BLaER1 (cell line): ENCODE measurements at regions not wholly inside any gene's neighbourhood (a gene's known extent, or its start where the extent isn't known, plus 50 kb on each side); places are given as distances from the start of the nearest gene placed in this dataset.

Experiments used
- H3K27ac ChIP-seq: shearing (Covaris generic); formaldehyde crosslinking; 2 replicates; pipeline ENCODE4 v1.8.1; 2022
- H3K27me3 ChIP-seq: shearing (Covaris generic); formaldehyde crosslinking; 2 replicates; pipeline ENCODE4 v1.8.1; 2022
- H3K36me3 ChIP-seq: shearing (Covaris generic); formaldehyde crosslinking; 2 replicates; pipeline ENCODE4 v1.8.1; 2022
- H3K4me1 ChIP-seq: shearing (Covaris generic); formaldehyde crosslinking; 2 replicates; pipeline ENCODE4 v1.8.1; 2022
- H3K4me2 ChIP-seq: shearing (Covaris generic); formaldehyde crosslinking; 2 replicates; pipeline ENCODE4 v1.8.1; 2022
- H3K4me3 ChIP-seq: shearing (Covaris generic); formaldehyde crosslinking; 2 replicates; pipeline ENCODE4 v1.8.1; 2022
- H3K9ac ChIP-seq: shearing (Covaris generic); formaldehyde crosslinking; 2 replicates; pipeline ENCODE4 v1.8.1; 2022
- H3K9me3 ChIP-seq: shearing (Covaris generic); formaldehyde crosslinking; 2 replicates; pipeline ENCODE4 v1.8.1; 2022
- H4K20me1 ChIP-seq: shearing (Covaris generic); formaldehyde crosslinking; 2 replicates; pipeline ENCODE4 v1.8.1; 2022
- Cebpa-rat ChIP-seq: shearing (Covaris generic); IDR thresholded peaks from 2 replicates; pipeline ENCODE4 v1.8.1; 2022

GRCh38 chr11:42006766-42007165 lies 547.3 kb upstream of the LRRC4C start:
- Histone ChIP-seq H3K4me2 (no peak overlapping the region), H3K27ac (no peak overlapping the region), H3K9me3 (no peaks in the 10 kb centered on the region), H3K27me3 (no peaks in the 10 kb centered on the region), H3K4me1 (no peaks in the 10 kb centered on the region), H4K20me1 (no peaks in the 10 kb centered on the region), H3K9ac (no peak overlapping the region), H3K4me3 (no peak overlapping the region), H3K36me3 (no peaks in the 10 kb centered on the region)
- TF ChIP-seq Cebpa-rat = no peak

GRCh38 chr11:42012271-42012670 lies 552.8 kb upstream of the LRRC4C start:
- Histone ChIP-seq H3K27me3 (no peaks in the 10 kb centered on the region), H3K36me3 (no peaks in the 10 kb centered on the region), H4K20me1 (no peaks in the 10 kb centered on the region), H3K9me3 (no peaks in the 10 kb centered on the region), H3K9ac (no peak overlapping the region), H3K4me1 (no peaks in the 10 kb centered on the region), H3K4me3 (no peak overlapping the region), H3K4me2 (no peak overlapping the region), H3K27ac (no peak overlapping the region)
- TF ChIP-seq Cebpa-rat = no peak

- no peaks in the 10 kb centered on the region for H4K20me1 ChIP-seq
- TF ChIP-seq Cebpa-rat = no peak
- no peaks in the 10 kb centered on the region for H3K9me3 ChIP-seq
Measured at GRCh38 chr11:42013656-42014201, 554.3 kb upstream of the LRRC4C start.

GRCh38 chr11:42021911-42022310 lies 562.5 kb upstream of the LRRC4C start:
- Histone ChIP-seq H3K27me3 (no peaks in the 10 kb centered on the region), H3K4me1 (no peaks in the 10 kb centered on the region), H3K9me3 (no peaks in the 10 kb centered on the region), H3K4me3 (no peak overlapping the region), H4K20me1 (no peaks in the 10 kb centered on the region), H3K27ac (no peak overlapping the region), H3K4me2 (no peak overlapping the region), H3K36me3 (no peaks in the 10 kb centered on the region), H3K9ac (no peak overlapping the region)
- no peak for TF ChIP-seq Cebpa-rat

More at GRCh38 chr11:42013656-42014201, 554.3 kb upstream of the LRRC4C start:
- H3K36me3 ChIP-seq = no peaks in the 10 kb centered on the region
- no peak overlapping the region for H3K9ac ChIP-seq
- H3K4me3 ChIP-seq = no peak overlapping the region
- H3K27ac ChIP-seq = no peak overlapping the region
- no peaks in the 10 kb centered on the region for H3K27me3 ChIP-seq
- no peaks in the 10 kb centered on the region for H3K4me1 ChIP-seq
- H3K4me2 ChIP-seq = no peak overlapping the region

- no peaks in the 10 kb centered on the region for H4K20me1 ChIP-seq
- no peak for TF ChIP-seq Cebpa-rat
- no peaks in the 10 kb centered on the region for H3K9me3 ChIP-seq
- no peak overlapping the region for H3K27ac ChIP-seq
- no peak overlapping the region for H3K9ac ChIP-seq
- H3K4me3 ChIP-seq = no peak overlapping the region
- H3K4me2 ChIP-seq = no peak overlapping the region
- H3K4me1 ChIP-seq = no peaks in the 10 kb centered on the region
- no peaks in the 10 kb centered on the region for H3K36me3 ChIP-seq
- H3K27me3 ChIP-seq = no peaks in the 10 kb centered on the region
Measured at GRCh38 chr11:42023267-42023666, 563.8 kb upstream of the LRRC4C start.

GRCh38 chr11:42025121-42025803 lies 565.8 kb upstream of the LRRC4C start:
- Histone ChIP-seq H4K20me1 (no peaks in the 10 kb centered on the region), H3K4me3 (no peak overlapping the region), H3K4me1 (no peaks in the 10 kb centered on the region), H3K27me3 (no peaks in the 10 kb centered on the region), H3K9me3 (no peaks in the 10 kb centered on the region), H3K27ac (no peak overlapping the region), H3K36me3 (no peaks in the 10 kb centered on the region), H3K4me2 (no peak overlapping the region), H3K9ac (no peak overlapping the region)
- no peak for TF ChIP-seq Cebpa-rat

- no peaks in the 10 kb centered on the region for H3K9me3 ChIP-seq
Measured at GRCh38 chr11:42034826-42035225, 575.4 kb upstream of the LRRC4C start.

GRCh38 chr11:42036201-42036600 lies 576.7 kb upstream of the LRRC4C start:
- Histone ChIP-seq H3K4me1 (no peaks in the 10 kb centered on the region), H3K36me3 (no peaks in the 10 kb centered on the region), H3K9me3 (no peaks in the 10 kb centered on the region), H3K9ac (no peak overlapping the region), H4K20me1 (no peaks in the 10 kb centered on the region), H3K4me3 (no peak overlapping the region), H3K27me3 (no peaks in the 10 kb centered on the region), H3K27ac (no peak overlapping the region), H3K4me2 (no peak overlapping the region)
- no peak for TF ChIP-seq Cebpa-rat

More at GRCh38 chr11:42034826-42035225, 575.4 kb upstream of the LRRC4C start:
- TF ChIP-seq Cebpa-rat = no peak
- no peak overlapping the region for H3K9ac ChIP-seq
- no peak overlapping the region for H3K4me2 ChIP-seq
- H3K4me3 ChIP-seq = no peak overlapping the region
- no peaks in the 10 kb centered on the region for H3K4me1 ChIP-seq
- H4K20me1 ChIP-seq = no peaks in the 10 kb centered on the region
- H3K27ac ChIP-seq = no peak overlapping the region
- H3K27me3 ChIP-seq = no peaks in the 10 kb centered on the region
- no peaks in the 10 kb centered on the region for H3K36me3 ChIP-seq

GRCh38 chr11:42043312-42043711 lies 583.9 kb upstream of the LRRC4C start:
- H3K4me3 ChIP-seq = no peak overlapping the region
- H3K4me1 ChIP-seq = no peaks in the 10 kb centered on the region
- no peaks in the 10 kb centered on the region for H3K27me3 ChIP-seq
- H3K27ac ChIP-seq = no peak overlapping the region
- no peaks in the 10 kb centered on the region for H3K9me3 ChIP-seq
- H3K4me2 ChIP-seq = no peak overlapping the region
- TF ChIP-seq Cebpa-rat = no peak
- no peaks in the 10 kb centered on the region for H3K36me3 ChIP-seq
- H4K20me1 ChIP-seq = no peaks in the 10 kb centered on the region
- H3K9ac ChIP-seq = no peak overlapping the region

GRCh38 chr11:42047637-42048555 lies 588.4 kb upstream of the LRRC4C start:
- no peaks in the 10 kb centered on the region for H3K27me3 ChIP-seq
- H3K4me2 ChIP-seq = no peak overlapping the region
- H3K4me1 ChIP-seq = no peaks in the 10 kb centered on the region
- no peaks in the 10 kb centered on the region for H4K20me1 ChIP-seq
- no peaks in the 10 kb centered on the region for H3K36me3 ChIP-seq
- H3K9ac ChIP-seq = no peak overlapping the region
- no peak overlapping the region for H3K4me3 ChIP-seq
- TF ChIP-seq Cebpa-rat = no peak
- no peak overlapping the region for H3K27ac ChIP-seq
- H3K9me3 ChIP-seq = no peaks in the 10 kb centered on the region
